SJSA1 (cell line): ENCODE measurements at regions not wholly inside any gene's neighbourhood (a gene's known extent, or its start where the extent isn't known, plus 50 kb on each side); places are given as distances from the start of the nearest gene placed in this dataset.
A peak's percentile ranks its signal among the peaks of the same experiment; 100 is the strongest.
"Not testable (repeated sequence)": the region's sequence is repeated elsewhere in the genome, so short reads cannot be mapped to it uniquely, and the experiment has no call there.

Experiments
- DNase-seq, 2 experiments: peaks; one replicate each; pipeline ENCODE4 v3.0.0-alpha.2; 2015 to 2020; ENCODE audit warnings: low spot score in 2 of 2, low read depth in 1 of 2
- H3K27ac ChIP-seq: fragments of 250-450 bp; sonication (Bioruptor Pico); 2 replicates; pipeline ENCODE4 v1.5.1; 2020; ENCODE audit warnings: mild to moderate bottlenecking, moderate library complexity
- H3K27me3 ChIP-seq: fragments of 250-450 bp; sonication (Bioruptor Pico); replicated peaks from 2 replicates; pipeline ENCODE4 v1.5.1; 2020; ENCODE audit warnings: mild to moderate bottlenecking, moderate library complexity
- H3K36me3 ChIP-seq: fragments of 250-450 bp; sonication (Bioruptor Pico); 2 replicates; pipeline ENCODE4 v1.5.1; 2020; ENCODE audit warnings: mild to moderate bottlenecking
- H3K4me1 ChIP-seq: fragments of 250-450 bp; sonication (Bioruptor Pico); replicated peaks from 2 replicates; pipeline ENCODE4 v1.6.1; 2021; ENCODE audit warnings: mild to moderate bottlenecking
- H3K4me3 ChIP-seq: fragments of 250-450 bp; sonication (Bioruptor Pico); 2 replicates; pipeline ENCODE4 v1.5.1; 2020; ENCODE audit warnings: mild to moderate bottlenecking
- H3K9me3 ChIP-seq: fragments of 250-450 bp; sonication (Bioruptor Pico); replicated peaks from 2 replicates; pipeline ENCODE4 v1.5.1; 2020; ENCODE audit warnings: mild to moderate bottlenecking

- Histone ChIP-seq H3K27me3 (peaks cover 11% of the 10 kb centered on the region; the same call in 1 of the 2 replicates), H3K27ac (no peak overlapping the region), H3K4me1 (no peaks in the 10 kb centered on the region), H3K36me3 (no peaks in the 10 kb centered on the region), H3K9me3 (no peaks in the 10 kb centered on the region), H3K4me3 (no peak overlapping the region)
- no peak for DNase-seq
Measured at GRCh38 chr2:175275539-175275938, 94.0 kb upstream of the ATP5MC3 start.

DNA sequence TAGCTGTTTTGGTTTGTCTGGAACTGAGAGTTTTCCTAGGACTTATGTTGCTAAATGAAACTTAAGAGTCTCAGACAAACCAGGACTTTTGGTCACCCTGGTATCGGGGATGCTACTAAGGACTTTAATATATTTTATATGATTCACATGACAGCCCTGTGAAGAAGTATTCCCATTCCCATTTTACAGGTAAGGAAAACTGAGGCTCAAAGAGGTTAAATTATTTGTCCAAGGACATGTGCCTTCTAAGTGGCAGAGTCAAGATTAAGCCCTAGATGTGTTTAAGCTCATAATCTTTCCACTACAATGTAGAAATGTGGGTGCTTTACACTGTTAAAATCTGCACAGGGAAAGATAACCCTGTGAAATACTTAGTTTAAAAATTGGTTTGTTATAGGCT, 77.7 kb upstream of the ATP5MC3 start:
- H3K4me3 ChIP-seq: no peak overlapping the region
- no peak for DNase-seq
- H3K4me1 ChIP-seq: no peaks in the 10 kb centered on the region

GRCh38 chr2:175256806-175257585, 75.5 kb upstream of the ATP5MC3 start:
- Histone ChIP-seq H3K4me3 (no peak overlapping the region), H3K9me3 (no peaks in the 10 kb centered on the region), H3K27ac (no peak overlapping the region), H3K36me3 (no peaks in the 10 kb centered on the region), H3K27me3 (0 out of 2 replicates have a peak, but pooled peaks cover 6% of the 10 kb centered on the region), H3K4me1 (no peaks in the 10 kb centered on the region)
- DNase-seq: no peak

More for the DNA sequence above, 77.7 kb upstream of the ATP5MC3 start:
- Histone ChIP-seq H3K27ac (no peak overlapping the region), H3K36me3 (no peaks in the 10 kb centered on the region), H3K27me3 (0 out of 2 replicates have a peak, but pooled peaks cover 6% of the 10 kb centered on the region), H3K9me3 (no peaks in the 10 kb centered on the region)

DNA sequence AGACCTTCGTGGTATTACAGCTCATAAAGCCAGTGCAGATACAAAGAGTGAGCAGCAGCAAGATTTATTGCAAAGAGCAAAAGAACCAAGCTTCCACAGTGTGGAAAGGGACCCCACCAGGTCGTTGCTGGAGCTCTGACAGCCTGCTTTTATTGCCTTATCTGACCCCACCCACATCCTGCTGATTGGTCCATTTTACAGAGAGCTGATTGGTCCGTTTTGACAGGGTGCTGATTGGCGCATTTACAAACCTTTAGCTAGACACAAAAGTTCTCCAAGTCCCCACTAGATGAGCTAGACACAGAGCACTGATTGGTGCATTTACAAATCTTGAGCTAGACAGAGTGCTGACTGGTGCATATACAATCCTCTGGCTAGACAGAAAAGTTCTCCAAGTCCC, 74.9 kb upstream of the ATP5MC3 start:
- not testable (repeated sequence) for H3K4me3 ChIP-seq, H3K9me3 ChIP-seq, H3K36me3 ChIP-seq, H3K4me1 ChIP-seq, DNase-seq, H3K27ac ChIP-seq, H3K27me3 ChIP-seq

- no peaks in the 10 kb centered on the region for H3K36me3 ChIP-seq
- no peak overlapping the region for H3K27ac ChIP-seq
- peaks cover 10% of the 10 kb centered on the region for H3K27me3 ChIP-seq
- H3K4me3 ChIP-seq: no peak overlapping the region
- no peaks in the 10 kb centered on the region for H3K4me1 ChIP-seq
- no peak for DNase-seq
- H3K9me3 ChIP-seq: no peaks in the 10 kb centered on the region
Measured at GRCh38 chr2:175253871-175254270, 72.4 kb upstream of the ATP5MC3 start.

GRCh38 chr2:175251425-175252041, 70.0 kb upstream of the ATP5MC3 start:
- no peaks in the 10 kb centered on the region for H3K36me3 ChIP-seq
- H3K9me3 ChIP-seq: no peaks in the 10 kb centered on the region
- H3K4me3 ChIP-seq: no peak overlapping the region
- H3K27ac ChIP-seq: no peak overlapping the region
- H3K4me1 ChIP-seq: no peaks in the 10 kb centered on the region
- peak in 1 of 2 experiments; percentile 21 for DNase-seq
- peaks cover 14% of the 10 kb centered on the region for H3K27me3 ChIP-seq

DNA sequence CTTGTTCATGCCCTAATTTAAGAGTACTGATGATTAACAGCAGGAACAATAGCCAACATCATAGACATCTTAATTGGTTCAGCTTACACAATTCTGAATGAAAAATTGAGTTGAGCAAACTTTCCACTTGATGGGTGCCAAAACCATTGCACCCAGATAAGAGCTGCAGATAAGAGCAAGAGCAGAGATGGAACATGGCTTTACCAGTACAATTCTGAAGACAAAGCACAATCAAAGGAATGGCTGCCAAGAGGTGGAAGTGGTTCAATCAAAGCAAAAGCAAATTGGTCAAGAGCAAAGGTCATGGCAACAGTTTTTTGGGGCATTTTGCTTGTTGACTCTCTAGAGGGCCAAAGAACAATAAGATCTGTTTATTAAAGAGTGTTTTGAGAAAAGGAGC, 65.6 kb upstream of the ATP5MC3 start:
- Histone ChIP-seq H3K27me3 (peaks cover 14% of the 10 kb centered on the region), H3K4me3 (no peak overlapping the region), H3K9me3 (no peaks in the 10 kb centered on the region), H3K4me1 (no peaks in the 10 kb centered on the region), H3K36me3 (no peaks in the 10 kb centered on the region), H3K27ac (no peak overlapping the region)
- DNase-seq: no peak

DNA sequence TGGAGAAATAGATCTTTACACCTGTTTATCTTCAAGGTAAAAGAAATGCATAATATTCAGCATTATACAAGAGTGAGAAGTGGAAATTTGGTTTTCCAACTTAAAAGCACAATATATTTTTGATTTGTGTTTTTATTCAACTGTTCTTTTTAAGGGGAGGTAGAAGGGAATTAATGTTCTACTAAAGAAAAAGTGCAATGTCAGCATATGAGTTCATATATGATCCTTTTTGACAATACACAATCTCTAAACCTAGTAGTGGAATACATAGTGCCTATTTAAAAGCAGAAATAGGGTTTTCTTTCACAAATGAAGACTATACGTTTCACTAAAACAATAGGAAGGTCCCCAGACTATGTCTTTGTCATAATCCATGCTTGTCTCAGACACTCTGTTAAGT, 63.2 kb upstream of the ATP5MC3 start:
- Histone ChIP-seq H3K27ac (no peak overlapping the region), H3K36me3 (no peaks in the 10 kb centered on the region), H3K4me3 (no peak overlapping the region), H3K4me1 (no peaks in the 10 kb centered on the region), H3K9me3 (no peaks in the 10 kb centered on the region), H3K27me3 (peaks cover 10% of the 10 kb centered on the region; the same call in 1 of the 2 replicates)
- DNase-seq: no peak

DNA sequence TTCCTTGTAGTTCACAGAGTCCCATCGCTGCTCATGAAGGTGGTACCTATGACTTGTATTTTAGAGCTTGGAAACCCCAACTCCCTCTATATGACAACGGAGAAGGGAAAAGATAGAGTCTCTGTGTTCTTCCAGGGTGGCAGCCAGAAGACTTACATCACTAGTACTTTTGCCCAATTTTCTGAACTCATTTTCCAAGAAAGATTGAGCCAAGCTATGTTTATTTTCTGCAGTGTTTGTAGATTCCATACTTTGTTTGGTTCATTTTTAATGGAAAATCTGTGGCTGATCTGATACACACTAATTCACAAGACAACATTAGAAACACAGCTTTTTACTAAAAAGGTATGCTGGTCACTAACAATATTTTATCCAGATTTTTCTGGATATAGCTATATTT, 60.2 kb upstream of the ATP5MC3 start:
- Histone ChIP-seq H3K27ac (no peak overlapping the region), H3K4me3 (no peak overlapping the region), H3K4me1 (no peaks in the 10 kb centered on the region), H3K27me3 (peaks cover 5% of the 10 kb centered on the region; the same call in 1 of the 2 replicates), H3K9me3 (no peaks in the 10 kb centered on the region), H3K36me3 (no peaks in the 10 kb centered on the region)
- DNase-seq: no peak

DNA sequence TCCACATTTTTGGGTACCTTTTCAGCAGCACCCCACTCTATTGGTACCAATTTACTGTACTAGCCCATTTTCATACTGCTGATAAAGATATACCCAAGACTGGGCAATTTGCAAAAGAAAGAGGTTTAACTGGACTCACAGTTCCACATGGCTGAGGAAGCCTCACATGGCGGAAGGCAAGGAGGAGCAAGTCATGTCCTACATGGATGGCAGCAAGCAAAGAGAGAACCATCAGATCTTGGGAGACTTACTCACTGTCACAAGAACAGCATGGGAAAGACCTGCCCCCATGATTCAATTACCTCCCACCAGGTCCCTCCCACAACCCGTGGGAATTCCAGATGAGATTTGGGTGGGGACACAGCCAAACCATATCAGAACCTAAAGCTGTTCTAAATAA, 58.5 kb upstream of the ATP5MC3 start:
- peaks cover 11% of the 10 kb centered on the region; the same call in 1 of the 2 replicates for H3K27me3 ChIP-seq
- DNase-seq, H3K36me3 ChIP-seq, H3K9me3 ChIP-seq, H3K4me3 ChIP-seq, H3K27ac ChIP-seq, H3K4me1 ChIP-seq: not testable (repeated sequence)

GRCh38 chr2:175236930-175237329, 55.4 kb upstream of the ATP5MC3 start:
- peaks cover 7% of the 10 kb centered on the region; the same call in 1 of the 2 replicates for H3K27me3 ChIP-seq
- no peaks in the 10 kb centered on the region for H3K4me1 ChIP-seq
- H3K4me3 ChIP-seq: no peak overlapping the region
- H3K9me3 ChIP-seq: no peaks in the 10 kb centered on the region
- no peak overlapping the region for H3K27ac ChIP-seq
- no peaks in the 10 kb centered on the region for H3K36me3 ChIP-seq
- no peak for DNase-seq

GRCh38 chr2:175234650-175235049, 53.1 kb upstream of the ATP5MC3 start:
- Histone ChIP-seq H3K27me3 (peaks cover 15% of the 10 kb centered on the region), H3K36me3 (no peaks in the 10 kb centered on the region), H3K9me3 (no peaks in the 10 kb centered on the region), H3K4me3 (no peak overlapping the region), H3K27ac (no peak overlapping the region), H3K4me1 (no peaks in the 10 kb centered on the region)
- DNase-seq: no peak

- Histone ChIP-seq H3K4me3 (no peak overlapping the region), H3K36me3 (no peaks in the 10 kb centered on the region), H3K27ac (no peak overlapping the region), H3K9me3 (no peaks in the 10 kb centered on the region), H3K27me3 (peaks cover 15% of the 10 kb centered on the region), H3K4me1 (no peaks in the 10 kb centered on the region)
- DNase-seq: no peak
Measured at GRCh38 chr2:175234153-175234552, 52.6 kb upstream of the ATP5MC3 start.

GRCh38 chr2:175233135-175233719, 51.7 kb upstream of the ATP5MC3 start:
- H3K27ac ChIP-seq: no peak overlapping the region
- no peak overlapping the region for H3K4me3 ChIP-seq

More at GRCh38 chr2:175233135-175233719, 51.7 kb upstream of the ATP5MC3 start:
- DNase-seq: peak in 1 of 2 experiments; percentile 13
- H3K9me3 ChIP-seq: no peaks in the 10 kb centered on the region
- no peaks in the 10 kb centered on the region for H3K4me1 ChIP-seq
- H3K27me3 ChIP-seq: peaks cover 15% of the 10 kb centered on the region
- no peaks in the 10 kb centered on the region for H3K36me3 ChIP-seq
